Chondrocyte (in vitro differentiated cells): ENCODE measurements at regions not wholly inside any gene's neighbourhood (a gene's known extent, or its start where the extent isn't known, plus 50 kb on each side); places are given as distances from the start of the nearest gene placed in this dataset.

Source experiments
- DNase-seq: peaks from one replicate; pipeline ENCODE4 v3.0.0; 2021; ENCODE audit warnings: mixed read lengths, low spot score
- H3K27ac Mint-ChIP-seq: one replicate; pipeline ENCODE4 v1.8.0; 2021; ENCODE audit warnings: mild to moderate bottlenecking, moderate library complexity, mixed read lengths; ENCODE audit not compliant: unreplicated experiment
- H3K27me3 Mint-ChIP-seq: 2 replicates; pipeline ENCODE4 v1.8.0; 2021; ENCODE audit warnings: low read depth, mixed read lengths
- H3K36me3 Mint-ChIP-seq: 2 replicates; pipeline ENCODE4 v1.8.0; 2021; ENCODE audit warnings: low read depth, mixed read lengths
- H3K4me1 Mint-ChIP-seq: 2 replicates; pipeline ENCODE4 v1.8.0; 2021; ENCODE audit warnings: low read depth, mild to moderate bottlenecking, mixed read lengths
- H3K4me3 Mint-ChIP-seq: one replicate; pipeline ENCODE4 v1.8.0; 2021; ENCODE audit warnings: mild to moderate bottlenecking, moderate library complexity, mixed read lengths; ENCODE audit not compliant: unreplicated experiment
- H3K9me3 Mint-ChIP-seq: 2 replicates; pipeline ENCODE4 v1.8.0; 2021; ENCODE audit warnings: low read depth, mixed read lengths
- CTCF ChIP-seq: fragments of 200-600 bp; sonication (generic); IDR thresholded peaks from 2 replicates; pipeline ENCODE4 v1.5.0; 2021; ENCODE audit warnings: antibody characterized with exemption, mild to moderate bottlenecking, moderate library complexity

- H3K4me3 Mint-ChIP-seq = no peak overlapping the region
- H3K4me1 Mint-ChIP-seq = no peaks in the 10 kb centered on the region
- H3K9me3 Mint-ChIP-seq = peaks cover 6% of the 10 kb centered on the region
- H3K27me3 Mint-ChIP-seq = no peaks in the 10 kb centered on the region
- no peak overlapping the region for H3K27ac Mint-ChIP-seq
- TF ChIP-seq CTCF = no peak
- H3K36me3 Mint-ChIP-seq = no peaks in the 10 kb centered on the region
- no peak for DNase-seq
Observed at GRCh38 chr4:97185233-97185632, 958.0 kb downstream of the STPG2 start.

- TF ChIP-seq CTCF = no peak
- Mint-ChIP-seq H3K36me3 (no peaks in the 10 kb centered on the region), H3K27me3 (no peaks in the 10 kb centered on the region), H3K4me3 (no peak overlapping the region), H3K9me3 (no peaks in the 10 kb centered on the region), H3K27ac (no peak overlapping the region), H3K4me1 (no peaks in the 10 kb centered on the region)
- DNase-seq = no peak
Observed at GRCh38 chr4:97197106-97197505, 946.2 kb downstream of the STPG2 start.

GRCh38 chr4:97208749-97209148 lies 934.5 kb downstream of the STPG2 start:
- DNase-seq = no peak
- H3K27me3 Mint-ChIP-seq = peaks cover 2% of the 10 kb centered on the region

GRCh38 chr4:97215409-97215941 lies 927.8 kb downstream of the STPG2 start:
- TF ChIP-seq CTCF = no peak

More at GRCh38 chr4:97208749-97209148, 934.5 kb downstream of the STPG2 start:
- Mint-ChIP-seq H3K4me3 (no peak overlapping the region), H3K27ac (no peak overlapping the region), H3K36me3 (no peaks in the 10 kb centered on the region), H3K4me1 (peaks cover 8% of the 10 kb centered on the region), H3K9me3 (peaks cover 3% of the 10 kb centered on the region)
- no peak for TF ChIP-seq CTCF

GRCh38 chr4:97216046-97216445 lies 927.2 kb downstream of the STPG2 start:
- H3K27me3 Mint-ChIP-seq = no peaks in the 10 kb centered on the region
- no peak overlapping the region for H3K4me3 Mint-ChIP-seq
- no peaks in the 10 kb centered on the region for H3K4me1 Mint-ChIP-seq
- no peak for DNase-seq
- no peak overlapping the region for H3K27ac Mint-ChIP-seq
- H3K36me3 Mint-ChIP-seq = no peaks in the 10 kb centered on the region
- TF ChIP-seq CTCF = no peak
- peaks cover 3% of the 10 kb centered on the region for H3K9me3 Mint-ChIP-seq

More at GRCh38 chr4:97215409-97215941, 927.8 kb downstream of the STPG2 start:
- Mint-ChIP-seq H3K9me3 (peaks cover 3% of the 10 kb centered on the region), H3K4me3 (no peak overlapping the region), H3K36me3 (no peaks in the 10 kb centered on the region), H3K27ac (no peak overlapping the region), H3K27me3 (no peaks in the 10 kb centered on the region), H3K4me1 (peaks cover under 1% of the 10 kb centered on the region)
- DNase-seq = no peak
